Caco-2 (cell line): ENCODE measurements at regions not wholly inside any gene's neighbourhood (a gene's known extent, or its start where the extent isn't known, plus 50 kb on each side); places are given as distances from the start of the nearest gene placed in this dataset.

ENCODE experiments used
- BruUV-seq: library from RNA; stranded (reverse); fragments of 400-500 nt; replicated peaks from 2 replicates; lab custom pipeline; 2021; lab: Mats Ljungman, UMichigan
- CTCF ChIA-PET: fragments of 300-600 bp; sonication (Branson Sonifier 250); formaldehyde crosslinking; loops from one replicate; lab custom pipeline; 2022; ENCODE audit warnings: antibody characterized with exemption; lab: Charles Lee
- POLR2A ChIA-PET: fragments of 300-600 bp; sonication (Branson Sonifier 250); formaldehyde crosslinking; loops from one replicate; lab custom pipeline; 2022; ENCODE audit warnings: antibody characterized with exemption; lab: Charles Lee
- DNase-seq, 2 experiments: peaks; one replicate each; pipeline versions ENCODE4 v3.0.0 to v3.0.0-alpha.2; 2020 to 2022
- H3K27me3 ChIP-seq: replicated peaks from 2 replicates; pipeline ENCODE4 v1.6.0; 2011; ENCODE audit warnings: low read length; ENCODE audit not compliant: control insufficient read depth, insufficient read depth
- H3K36me3 ChIP-seq: 2 replicates; pipeline ENCODE4 v1.5.1; 2011; ENCODE audit warnings: low read length; ENCODE audit not compliant: control insufficient read depth, insufficient read depth
- H3K4me1 ChIP-seq: fragments of 250-450 bp; sonication (Bioruptor Pico); 2 replicates; pipeline ENCODE4 v1.5.1; 2020; ENCODE audit warnings: mild to moderate bottlenecking
- H3K4me3 ChIP-seq: 2 replicates; pipeline ENCODE4 v1.5.1; 2011; ENCODE audit warnings: low read depth, mild to moderate bottlenecking, control low read depth, low read length
- H3K9me3 ChIP-seq: fragments of 250-450 bp; sonication (Bioruptor Pico); 2 replicates; pipeline ENCODE4 v1.5.1; 2020; ENCODE audit warnings: mild to moderate bottlenecking, moderate library complexity
- H3K27ac Mint-ChIP-seq: one replicate; pipeline ENCODE4 v1.8.0; 2022; ENCODE audit warnings: mixed read lengths; ENCODE audit not compliant: unreplicated experiment
- H3K27me3 Mint-ChIP-seq: one replicate; pipeline ENCODE4 v1.8.0; 2022; ENCODE audit warnings: mixed read lengths; ENCODE audit not compliant: insufficient read depth, unreplicated experiment
- H3K36me3 Mint-ChIP-seq: one replicate; pipeline ENCODE4 v1.8.0; 2022; ENCODE audit warnings: mild to moderate bottlenecking, mixed read lengths; ENCODE audit not compliant: insufficient read depth, unreplicated experiment
- H3K4me1 Mint-ChIP-seq: one replicate; pipeline ENCODE4 v1.8.0; 2022; ENCODE audit warnings: low read depth, mixed read lengths; ENCODE audit not compliant: unreplicated experiment
- H3K4me3 Mint-ChIP-seq: one replicate; pipeline ENCODE4 v1.8.0; 2022; ENCODE audit warnings: mild to moderate bottlenecking, moderate library complexity, mixed read lengths; ENCODE audit not compliant: unreplicated experiment
- H3K9me3 Mint-ChIP-seq: one replicate; pipeline ENCODE4 v1.8.0; 2022; ENCODE audit warnings: mixed read lengths; ENCODE audit not compliant: unreplicated experiment
- intact Hi-C: fragments of 100-400 bp; cut with micrococcal nuclease; formaldehyde crosslinking; loops from one replicate; pipeline ENCODE4 v1.10.0; 2022; ENCODE audit not compliant: unreplicated experiment
- TF ChIP-seq, protein P1 (sequence below), 2 experiments: fragments of 200-600 bp in 1 of 2; IDR thresholded peaks; 1 replicate in 1 of 2; 2 replicates in 1 of 2; pipeline versions ENCODE4 v1.5.1 to v1.8.0; 2011 to 2022; ENCODE audit warnings: antibody characterized with exemption in 1 of 2, control low read depth in 1 of 2, inconsistent platforms in 1 of 2, low read depth in 1 of 2, low read length in 1 of 2, mild to moderate bottlenecking in 1 of 2, moderate library complexity in 1 of 2; ENCODE audit not compliant: insufficient read depth in 1 of 2, severe bottlenecking in 1 of 2, unreplicated experiment in 1 of 2

GRCh38 chr7:13153266-13153665, 465.8 kb downstream of the ARL4A start:
- H3K4me3 Mint-ChIP-seq: no peak overlapping the region
- no peaks in the 10 kb centered on the region for H3K4me1 Mint-ChIP-seq
- BruUV-seq: no TSS peak
- Histone ChIP-seq H3K4me3 (no peak overlapping the region), H3K9me3 (no peaks in the 10 kb centered on the region), H3K4me1 (0 out of 2 replicates have a peak, but pooled peaks cover 4% of the 10 kb centered on the region), H3K27me3 (no peaks in the 10 kb centered on the region), H3K36me3 (no peaks in the 10 kb centered on the region)
- H3K9me3 Mint-ChIP-seq: no peaks in the 10 kb centered on the region
- no peak for DNase-seq
- POLR2A ChIA-PET: no interaction called here
- intact Hi-C loops: no loop called here
- no peak overlapping the region for H3K27ac Mint-ChIP-seq
- H3K36me3 Mint-ChIP-seq: no peaks in the 10 kb centered on the region
- no peaks in the 10 kb centered on the region for H3K27me3 Mint-ChIP-seq
- CTCF ChIA-PET: no interaction called here
- TF ChIP-seq, protein P1, sequence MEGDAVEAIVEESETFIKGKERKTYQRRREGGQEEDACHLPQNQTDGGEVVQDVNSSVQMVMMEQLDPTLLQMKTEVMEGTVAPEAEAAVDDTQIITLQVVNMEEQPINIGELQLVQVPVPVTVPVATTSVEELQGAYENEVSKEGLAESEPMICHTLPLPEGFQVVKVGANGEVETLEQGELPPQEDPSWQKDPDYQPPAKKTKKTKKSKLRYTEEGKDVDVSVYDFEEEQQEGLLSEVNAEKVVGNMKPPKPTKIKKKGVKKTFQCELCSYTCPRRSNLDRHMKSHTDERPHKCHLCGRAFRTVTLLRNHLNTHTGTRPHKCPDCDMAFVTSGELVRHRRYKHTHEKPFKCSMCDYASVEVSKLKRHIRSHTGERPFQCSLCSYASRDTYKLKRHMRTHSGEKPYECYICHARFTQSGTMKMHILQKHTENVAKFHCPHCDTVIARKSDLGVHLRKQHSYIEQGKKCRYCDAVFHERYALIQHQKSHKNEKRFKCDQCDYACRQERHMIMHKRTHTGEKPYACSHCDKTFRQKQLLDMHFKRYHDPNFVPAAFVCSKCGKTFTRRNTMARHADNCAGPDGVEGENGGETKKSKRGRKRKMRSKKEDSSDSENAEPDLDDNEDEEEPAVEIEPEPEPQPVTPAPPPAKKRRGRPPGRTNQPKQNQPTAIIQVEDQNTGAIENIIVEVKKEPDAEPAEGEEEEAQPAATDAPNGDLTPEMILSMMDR (IDR thresholded peaks at IDR 0.05; ENCODE audit: insufficient read depth in 1 of 2, low read depth in 1 of 2, low read length in 1 of 2, severe bottlenecking in 1 of 2, unreplicated experiment in 1 of 2): no peak

DNA sequence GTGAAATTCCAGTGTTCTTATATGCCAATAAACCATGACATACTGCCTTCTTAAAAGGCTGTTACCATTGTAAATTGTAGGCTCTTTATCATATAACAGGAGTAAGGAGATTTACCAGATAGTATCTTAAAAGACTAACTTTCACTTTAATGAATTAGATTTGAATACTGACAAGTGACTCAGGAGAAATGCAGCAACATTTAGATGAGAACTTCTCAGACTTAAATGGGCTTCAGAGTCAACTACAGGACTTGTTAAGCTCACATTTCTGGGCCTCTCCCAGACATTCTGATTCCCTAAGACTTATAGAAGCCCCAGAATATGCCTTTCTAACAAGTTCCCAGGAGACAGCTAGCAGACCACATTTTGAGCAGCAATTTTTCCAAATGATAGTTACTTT, 466.3 kb downstream of the ARL4A start:
- Histone ChIP-seq H3K4me1 (0 out of 2 replicates have a peak, but pooled peaks cover 4% of the 10 kb centered on the region), H3K4me3 (no peak overlapping the region), H3K27me3 (no peaks in the 10 kb centered on the region), H3K9me3 (no peaks in the 10 kb centered on the region), H3K36me3 (no peaks in the 10 kb centered on the region)
- ChIA-PET CTCF (no interaction called here), POLR2A (no interaction called here)
- TF ChIP-seq, protein P1 (IDR thresholded peaks at IDR 0.05; ENCODE audit: insufficient read depth in 1 of 2, low read depth in 1 of 2, low read length in 1 of 2, severe bottlenecking in 1 of 2, unreplicated experiment in 1 of 2): no peak
- H3K9me3 Mint-ChIP-seq: no peaks in the 10 kb centered on the region
- DNase-seq: no peak
- H3K36me3 Mint-ChIP-seq: no peaks in the 10 kb centered on the region
- H3K4me1 Mint-ChIP-seq: no peaks in the 10 kb centered on the region
- intact Hi-C loops: no loop called here
- BruUV-seq: no TSS peak
- no peaks in the 10 kb centered on the region for H3K27me3 Mint-ChIP-seq
- H3K27ac Mint-ChIP-seq: no peak overlapping the region
- no peak overlapping the region for H3K4me3 Mint-ChIP-seq

GRCh38 chr7:13155188-13155587, 467.8 kb downstream of the ARL4A start:
- Mint-ChIP-seq H3K27me3 (no peaks in the 10 kb centered on the region), H3K4me1 (peaks cover 6% of the 10 kb centered on the region), H3K4me3 (no peak overlapping the region), H3K27ac (no peak overlapping the region), H3K9me3 (no peaks in the 10 kb centered on the region), H3K36me3 (no peaks in the 10 kb centered on the region)
- intact Hi-C loops: no loop called here
- Histone ChIP-seq H3K4me1 (0 out of 2 replicates have a peak, but pooled peaks cover 4% of the 10 kb centered on the region), H3K36me3 (no peaks in the 10 kb centered on the region), H3K9me3 (no peaks in the 10 kb centered on the region), H3K27me3 (no peaks in the 10 kb centered on the region), H3K4me3 (no peak overlapping the region)
- no TSS peak for BruUV-seq
- TF ChIP-seq, protein P1 (IDR thresholded peaks at IDR 0.05; ENCODE audit: insufficient read depth in 1 of 2, low read depth in 1 of 2, low read length in 1 of 2, severe bottlenecking in 1 of 2, unreplicated experiment in 1 of 2): no peak
- ChIA-PET CTCF (no interaction called here), POLR2A (no interaction called here)
- DNase-seq: no peak
